GM13976 (cell line): ENCODE measurements at regions not wholly inside any gene's neighbourhood (a gene's known extent, or its start where the extent isn't known, plus 50 kb on each side); places are given as distances from the start of the nearest gene placed in this dataset.

Experiments used
- DNase-seq: peaks from one replicate; pipeline ENCODE4 v3.0.0; 2012; ENCODE audit warnings: low spot score
- in situ Hi-C: fragments of 300-500 bp; cut with MboI; formaldehyde crosslinking; loops from one replicate; pipeline ENCODE4 v1.12.0; 2022; ENCODE audit warnings: low sequenced_read_pairs, mixed read lengths, inconsistent platforms; ENCODE audit not compliant: unreplicated experiment
- TF ChIP-seq, protein P1 (sequence below): IDR thresholded peaks from 2 replicates; pipeline ENCODE4 v1.5.1; 2012; ENCODE audit warnings: borderline replicate concordance, mild to moderate bottlenecking; ENCODE audit not compliant: insufficient read depth; ENCODE audit errors: extremely low read depth, missing control alignments, control extremely low read depth

GRCh38 chr6:160929831-160930230, 61.7 kb upstream of the MAP3K4 start:
- TF ChIP-seq, protein P1, sequence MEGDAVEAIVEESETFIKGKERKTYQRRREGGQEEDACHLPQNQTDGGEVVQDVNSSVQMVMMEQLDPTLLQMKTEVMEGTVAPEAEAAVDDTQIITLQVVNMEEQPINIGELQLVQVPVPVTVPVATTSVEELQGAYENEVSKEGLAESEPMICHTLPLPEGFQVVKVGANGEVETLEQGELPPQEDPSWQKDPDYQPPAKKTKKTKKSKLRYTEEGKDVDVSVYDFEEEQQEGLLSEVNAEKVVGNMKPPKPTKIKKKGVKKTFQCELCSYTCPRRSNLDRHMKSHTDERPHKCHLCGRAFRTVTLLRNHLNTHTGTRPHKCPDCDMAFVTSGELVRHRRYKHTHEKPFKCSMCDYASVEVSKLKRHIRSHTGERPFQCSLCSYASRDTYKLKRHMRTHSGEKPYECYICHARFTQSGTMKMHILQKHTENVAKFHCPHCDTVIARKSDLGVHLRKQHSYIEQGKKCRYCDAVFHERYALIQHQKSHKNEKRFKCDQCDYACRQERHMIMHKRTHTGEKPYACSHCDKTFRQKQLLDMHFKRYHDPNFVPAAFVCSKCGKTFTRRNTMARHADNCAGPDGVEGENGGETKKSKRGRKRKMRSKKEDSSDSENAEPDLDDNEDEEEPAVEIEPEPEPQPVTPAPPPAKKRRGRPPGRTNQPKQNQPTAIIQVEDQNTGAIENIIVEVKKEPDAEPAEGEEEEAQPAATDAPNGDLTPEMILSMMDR, result no peak
- in situ Hi-C loops, result loop anchor here (5.0 kb wide), 1 partner anchor 442 kb away; no protein-coding TSS in a partner anchor
- no peak for DNase-seq

DNA sequence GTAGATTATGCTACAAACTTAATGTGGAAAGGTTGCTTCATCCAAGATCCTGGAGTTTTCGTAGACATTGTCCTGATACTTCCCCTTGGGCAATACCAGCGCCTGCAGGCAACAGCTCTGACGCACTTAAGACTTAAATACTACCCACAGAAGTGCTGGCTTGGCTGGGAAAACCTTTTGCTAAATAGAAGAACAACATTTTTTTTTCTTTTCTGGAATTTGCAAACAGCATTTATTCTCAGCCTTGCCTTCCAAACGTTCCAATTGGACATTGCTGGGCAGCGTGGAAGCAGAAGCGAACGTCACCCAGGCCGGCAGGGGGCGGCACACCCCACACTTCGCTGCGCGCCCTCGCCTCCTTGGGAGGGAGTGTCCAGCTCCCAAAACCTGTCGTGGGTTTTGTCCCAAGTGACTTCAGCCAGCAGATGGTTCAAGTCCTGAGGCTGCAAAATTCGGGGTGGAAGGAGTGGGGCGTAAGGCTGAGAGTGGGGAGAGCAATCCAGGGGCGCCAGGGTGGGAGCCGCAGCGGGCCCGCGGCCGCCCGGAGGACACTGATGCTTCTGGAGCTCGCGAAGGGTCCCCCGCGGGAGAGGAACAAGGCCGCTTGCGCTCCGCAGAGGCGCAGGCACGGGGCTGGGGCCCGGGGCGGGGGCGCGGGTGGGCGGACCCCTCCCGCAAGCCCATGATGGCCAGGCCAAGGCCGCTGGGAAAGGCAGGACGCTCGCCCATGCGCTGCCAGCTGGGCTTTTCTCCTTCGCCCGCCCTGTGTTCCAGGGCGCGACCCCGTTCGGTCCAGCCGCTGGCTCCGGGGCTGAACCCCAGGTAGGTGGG, 60.8 kb upstream of the MAP3K4 start:
- TF ChIP-seq, protein P1, result peak; percentile 84
- in situ Hi-C loops, result loop anchor here (5.0 kb wide), 1 partner anchor 442 kb away; no protein-coding TSS in a partner anchor
- peak; percentile 84 for DNase-seq

GRCh38 chr6:160931378-160932310, 59.9 kb upstream of the MAP3K4 start:
- in situ Hi-C loops, result loop anchor here (5.0 kb wide), 1 partner anchor 441 kb away; no protein-coding TSS in a partner anchor
- no peak for DNase-seq
- TF ChIP-seq, protein P1, result no peak

DNA sequence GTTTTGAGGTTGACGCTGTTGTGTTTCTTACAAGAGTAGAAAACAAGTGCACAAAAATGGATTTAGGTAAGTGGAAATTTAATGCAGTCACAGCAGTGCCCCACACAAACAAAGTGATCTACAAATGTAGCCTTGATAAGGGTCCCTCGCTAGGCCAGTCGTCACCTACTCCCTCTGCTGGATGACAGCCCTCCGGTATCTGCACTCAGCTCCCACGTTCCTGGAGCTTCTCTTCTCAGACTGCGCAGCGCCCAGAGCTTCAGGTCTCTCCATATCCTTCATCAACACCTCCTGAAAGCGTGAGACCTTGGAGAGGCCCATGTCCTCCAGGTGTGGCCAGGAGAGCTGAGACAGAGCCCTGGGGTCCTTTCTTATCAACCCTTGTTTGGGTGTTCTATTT, 58.3 kb upstream of the MAP3K4 start:
- TF ChIP-seq, protein P1, result no peak
- in situ Hi-C loops, result loop anchor here (5.0 kb wide), 1 partner anchor 439 kb away; no protein-coding TSS in a partner anchor
- no peak for DNase-seq

DNA sequence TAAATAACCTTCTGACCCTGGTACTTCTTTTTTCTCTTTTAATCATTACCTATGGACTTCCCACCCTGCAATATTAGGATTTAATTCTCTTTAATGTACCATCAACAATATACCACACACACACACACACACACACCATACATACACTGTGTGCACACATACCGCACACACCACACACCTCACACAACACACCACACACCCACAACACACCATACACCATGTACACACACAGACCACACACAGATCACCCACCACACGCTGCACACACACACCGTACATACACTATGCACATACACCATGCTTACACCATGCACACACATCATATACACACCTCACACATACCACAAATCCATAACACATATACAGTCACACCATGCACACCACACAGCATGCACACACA, 57.4 kb upstream of the MAP3K4 start:
- TF ChIP-seq, protein P1, result no peak
- in situ Hi-C loops, result loop anchor here (5.0 kb wide), 1 partner anchor 438 kb away; no protein-coding TSS in a partner anchor
- DNase-seq, result no peak

GRCh38 chr6:160940197-160940596, 51.4 kb upstream of the MAP3K4 start:
- in situ Hi-C loops, result no loop called here
- no peak for DNase-seq
- TF ChIP-seq, protein P1, result no peak
